ENCODE measurements at regions not wholly inside any gene's neighbourhood (a gene's known extent, or its start where the extent isn't known, plus 50 kb on each side); places are given as distances from the start of the nearest gene placed in this dataset.

DNA sequence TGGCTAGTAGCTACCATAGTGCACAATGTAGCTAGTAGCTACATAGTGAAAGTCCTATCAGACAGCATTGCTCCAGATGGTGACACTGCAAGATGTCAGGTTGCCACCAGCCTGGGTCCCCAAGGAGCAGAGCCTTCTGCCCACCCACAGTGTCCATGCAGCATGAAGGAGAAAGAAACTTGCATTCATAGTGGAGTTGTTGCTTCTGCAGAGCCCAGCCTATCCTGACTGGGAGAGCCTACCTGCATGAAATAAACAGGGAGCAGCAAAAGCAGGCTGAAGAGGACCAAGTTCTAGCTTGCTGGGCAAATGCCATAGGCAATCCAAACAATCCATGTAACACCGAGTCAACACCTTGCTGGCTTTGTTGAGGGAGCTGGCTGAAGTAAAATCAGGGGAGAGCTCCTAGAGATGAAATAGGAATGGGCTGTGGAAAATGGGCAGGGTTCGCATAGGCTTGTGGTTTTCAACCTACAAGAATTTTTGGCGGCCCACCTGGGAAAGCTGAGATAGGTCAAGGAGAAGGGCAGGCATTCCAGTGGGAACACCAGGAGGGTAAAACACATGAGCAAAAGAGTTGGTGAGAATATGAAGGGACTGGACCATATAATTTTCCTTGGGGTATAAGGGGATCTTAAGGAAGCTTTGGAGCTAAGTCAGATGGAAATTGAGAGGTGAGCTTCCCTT, 195.8 kb downstream of the CYP26B1 start:
- no peak overlapping the region for H2BK15ac ChIP-seq (ENCODE audit: low read length)
- H2BK20ac ChIP-seq (ENCODE audit: low read length), result no peak overlapping the region
- no peak overlapping the region for H2BK12ac ChIP-seq (ENCODE audit: low read depth, low read length)
- no peaks in the 10 kb centered on the region for H3K36me3 ChIP-seq (ENCODE audit: control insufficient read depth in 2 of 4, insufficient read depth in 4 of 4, low read length in 3 of 4)
- H3K14ac ChIP-seq (ENCODE audit: insufficient read length), result no peak overlapping the region
- no peak overlapping the region; a peak in 2 of 7 replicates for H3K9ac ChIP-seq (replicated peaks in 1 of 4; ENCODE audit: extremely low read depth in 1 of 4, low read depth in 3 of 4, low read length in 3 of 4)
- no peaks in the 10 kb centered on the region for H3K79me1 ChIP-seq (ENCODE audit: low read depth, low read length)
- POLR2A ChIA-PET (ENCODE audit: partially characterized antibody), result interaction anchor here (1.8 kb wide), 1 partner anchor 17 kb away, joined by 5 read pairs; no protein-coding TSS in a partner anchor
- no peak overlapping the region for H3K23ac ChIP-seq (ENCODE audit: insufficient read length)
- no peak overlapping the region for H2BK5ac ChIP-seq (ENCODE audit: low read depth, low read length)
- H3K4me3 ChIP-seq (ENCODE audit: extremely low read depth in 1 of 4, insufficient read depth in 2 of 4, low read depth in 3 of 4, low read length in 4 of 4), result no peak overlapping the region
- TF ChIP-seq CHD2 (IDR thresholded peaks at IDR 0.05; ENCODE audit: low read length) (no peak), RXRA (IDR thresholded peaks at IDR 0.05; ENCODE audit: insufficient read depth, low read depth, low read length) (no peak), NRF1 (IDR thresholded peaks at IDR 0.05; ENCODE audit: low read depth, low read length) (no peak), CTBP2 (IDR thresholded peaks at IDR 0.05; ENCODE audit: borderline replicate concordance, insufficient read depth, insufficient read length, low read length) (no peak), HDAC2 (IDR thresholded peaks at IDR 0.05; ENCODE audit: borderline replicate concordance in 1 of 2, low read depth in 2 of 2, low read length in 2 of 2) (no peak), TAF1 (IDR thresholded peaks at IDR 0.05; ENCODE audit: low read depth, low read length) (no peak), TEAD4 (IDR thresholded peaks at IDR 0.05; ENCODE audit: low read depth, low read length) (no peak), JUND (IDR thresholded peaks at IDR 0.05; ENCODE audit: low read length) (no peak), TCF12 (IDR thresholded peaks at IDR 0.05; ENCODE audit: low read depth, low read length) (no peak), RFX5 (IDR thresholded peaks at IDR 0.05; ENCODE audit: borderline replicate concordance, low read depth, low read length) (no peak)
- no peak overlapping the region for H2AK5ac ChIP-seq (ENCODE audit: low read depth, low read length)
- H2BK120ac ChIP-seq (replicated peaks; ENCODE audit: low read depth, low read length), result no peak overlapping the region
- H3K4me2 ChIP-seq (ENCODE audit: insufficient read depth in 1 of 2, low read depth in 2 of 2, low read length in 2 of 2), result no peak overlapping the region
- H3K79me2 ChIP-seq (ENCODE audit: control insufficient read depth in 1 of 2, insufficient read depth in 2 of 2, low read length in 2 of 2), result no peaks in the 10 kb centered on the region
- H3K56ac ChIP-seq (replicated peaks; ENCODE audit: insufficient read length, low read depth, low read length), result no peak overlapping the region
- no peak overlapping the region for H2AFZ ChIP-seq (ENCODE audit: low read length)
- no peaks in the 10 kb centered on the region; a peak in 1 of 7 replicates for H3K4me1 ChIP-seq (replicated peaks in 1 of 4; ENCODE audit: control insufficient read depth in 3 of 4, insufficient read depth in 4 of 4, low read length in 3 of 4)
- H3K27ac ChIP-seq (ENCODE audit: low read depth, low read length), result no peak overlapping the region
- DNase-seq (ENCODE audit: low read depth in 1 of 2, low spot score in 2 of 2) (no peak), FAIRE-seq (no peak)
- H3K23me2 ChIP-seq (ENCODE audit: low read depth, low read length), result no peaks in the 10 kb centered on the region
- H4K20me1 ChIP-seq (replicated peaks in 1 of 2; ENCODE audit: control insufficient read depth in 1 of 2, insufficient read depth in 2 of 2, low read length in 2 of 2), result no peaks in the 10 kb centered on the region
- no peaks in the 10 kb centered on the region for H3K27me3 ChIP-seq (replicated peaks in 1 of 4; ENCODE audit: control insufficient read depth in 3 of 4, extremely low read depth in 1 of 4, insufficient read depth in 3 of 4, low read length in 3 of 4)
- WGBS, 2 experiments (ENCODE audit: extremely low coverage in 1 of 2, insufficient coverage in 1 of 2, insufficient read length in 1 of 2, insufficient replicate concordance in 2 of 2, low coverage in 1 of 2, low lambda C conversion rate in 2 of 2, missing lambda C conversion rate in 1 of 2), result 95% methylated on average over 3 of the region's 3 CpGs; no CpG with 5 or more reads in 1 of the 2 experiments
- H4K5ac ChIP-seq (ENCODE audit: insufficient read length, low read depth, low read length), result no peak overlapping the region
- H3K9me3 ChIP-seq (ENCODE audit: insufficient read depth in 2 of 2, low read depth in 1 of 2, low read length in 1 of 2), result no peaks in the 10 kb centered on the region; a peak in 2 of 4 replicates
- H4K91ac ChIP-seq (replicated peaks; ENCODE audit: insufficient read length, low read length), result no peak overlapping the region
- no peak overlapping the region for H3K18ac ChIP-seq (ENCODE audit: extremely low read depth, low read length)
- H3K4ac ChIP-seq (replicated peaks; ENCODE audit: insufficient read length, low read depth, low read length), result no peak overlapping the region
- no peak overlapping the region; the same call in 1 of the 2 replicates for H4K8ac ChIP-seq (ENCODE audit: extremely low read depth, insufficient read depth, low read length)
- CTCF ChIA-PET (ENCODE audit: partially characterized antibody), result interaction anchor here (1.1 to 3.4 kb wide), 4 partner anchors 10 to 185 kb away, joined by 3 to 22 read pairs (median 4); no protein-coding TSS in a partner anchor
